Renal cortex interstitium (tissue), 11 donors: ENCODE measurements at regions not wholly inside any gene's neighbourhood (a gene's known extent, or its start where the extent isn't known, plus 50 kb on each side); places are given as distances from the start of the nearest gene placed in this dataset.

Experiments
- DNase-seq, 11 donors: peaks; one replicate each; pipeline ENCODE4 v3.0.0-alpha.2; 2013; ENCODE audit warnings: low read depth in 9 of 11, low spot score in 4 of 11; ENCODE audit errors: extremely low read depth in 1 of 11

DNA sequence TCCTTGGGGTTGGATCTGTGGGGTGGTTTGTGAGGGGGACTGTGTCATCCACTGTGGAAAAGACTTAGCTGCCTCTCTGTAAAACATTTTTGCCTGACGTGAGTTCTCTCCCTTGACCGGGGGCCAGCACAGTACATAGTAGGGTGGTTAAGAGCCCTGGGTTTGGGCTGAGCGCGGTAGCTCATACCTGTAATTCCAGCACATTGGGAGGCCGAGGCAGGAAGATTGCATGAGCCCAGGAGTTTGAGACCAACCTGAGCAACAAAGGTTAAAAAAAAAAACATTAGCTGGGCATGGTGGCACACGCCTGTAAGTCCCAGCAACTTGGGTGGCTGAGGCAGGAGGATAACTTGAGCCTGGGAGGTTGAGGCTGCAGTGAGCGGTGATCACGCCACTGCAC lies 74.7 kb upstream of the WNT7B start:
- DNase-seq = no peak

DNA sequence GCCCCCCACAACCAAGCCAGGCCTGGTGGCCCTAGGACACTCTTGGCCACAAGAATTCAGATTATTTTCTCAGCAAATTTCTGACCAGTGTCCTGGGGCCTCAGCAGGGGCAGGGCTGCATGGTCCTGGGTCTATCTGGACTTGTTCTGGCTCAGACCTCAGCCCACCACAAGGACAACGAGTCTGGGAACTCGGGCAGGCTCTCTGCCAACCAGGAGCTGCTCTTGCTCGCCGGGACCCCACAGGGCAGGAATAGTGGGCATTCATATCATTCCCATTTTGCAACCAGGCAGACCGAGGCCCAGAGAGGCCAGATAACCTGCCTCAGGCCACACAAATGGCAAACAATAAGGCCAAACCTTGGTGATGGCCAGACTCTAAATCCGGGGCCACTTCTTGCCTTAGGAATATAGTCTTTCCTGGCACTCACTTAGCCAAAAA lies 75.4 kb upstream of the WNT7B start:
- DNase-seq = no peak

- no peak for DNase-seq
Observed at GRCh38 chr22:46052801-46053562, 76.0 kb upstream of the WNT7B start.

- peak in 1 of 11 donors; percentile 43 for DNase-seq
Observed at GRCh38 chr22:46053563-46054090, 76.7 kb upstream of the WNT7B start.

- DNase-seq = peak in 1 of 11 donors; percentile 56
Observed at GRCh38 chr22:46054091-46055073, 77.4 kb upstream of the WNT7B start.

GRCh38 chr22:46055181-46055875 lies 78.4 kb upstream of the WNT7B start:
- DNase-seq = no peak

- no peak for DNase-seq
Observed at GRCh38 chr22:46055911-46056545, 79.1 kb upstream of the WNT7B start.

DNA sequence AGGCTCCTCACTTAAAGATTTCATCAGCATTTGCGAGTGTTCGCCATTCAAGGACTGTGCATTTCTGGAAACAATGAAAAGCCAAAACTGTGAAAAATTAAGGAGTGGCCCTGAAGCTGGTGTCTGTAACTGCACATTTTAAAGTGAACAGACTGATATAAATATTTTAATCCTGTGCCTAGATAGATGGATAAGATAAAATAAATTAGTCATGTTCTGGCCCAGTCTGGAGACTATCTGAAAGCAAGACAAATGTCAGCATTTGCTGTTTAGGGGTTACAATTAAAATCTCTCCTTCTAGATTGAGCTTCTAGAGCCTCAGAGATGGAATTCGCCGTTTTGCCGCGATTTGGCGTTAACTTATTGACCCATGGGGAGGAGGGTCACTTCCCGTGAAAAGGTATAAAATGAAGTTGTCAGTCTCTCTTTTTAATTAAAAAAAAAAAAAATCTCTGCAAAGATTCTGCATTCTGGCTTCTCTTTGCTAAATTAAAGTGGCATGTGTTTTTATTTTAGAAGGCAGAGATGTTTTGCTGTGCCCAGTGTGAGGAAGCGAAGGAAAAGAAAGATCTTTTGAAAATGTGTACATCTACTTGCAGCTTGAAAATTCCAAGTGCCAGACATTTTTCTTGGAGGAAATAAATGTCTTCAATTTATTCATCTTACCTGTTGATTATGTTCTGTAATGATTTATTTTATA lies 79.7 kb upstream of the WNT7B start:
- DNase-seq = no peak

DNA sequence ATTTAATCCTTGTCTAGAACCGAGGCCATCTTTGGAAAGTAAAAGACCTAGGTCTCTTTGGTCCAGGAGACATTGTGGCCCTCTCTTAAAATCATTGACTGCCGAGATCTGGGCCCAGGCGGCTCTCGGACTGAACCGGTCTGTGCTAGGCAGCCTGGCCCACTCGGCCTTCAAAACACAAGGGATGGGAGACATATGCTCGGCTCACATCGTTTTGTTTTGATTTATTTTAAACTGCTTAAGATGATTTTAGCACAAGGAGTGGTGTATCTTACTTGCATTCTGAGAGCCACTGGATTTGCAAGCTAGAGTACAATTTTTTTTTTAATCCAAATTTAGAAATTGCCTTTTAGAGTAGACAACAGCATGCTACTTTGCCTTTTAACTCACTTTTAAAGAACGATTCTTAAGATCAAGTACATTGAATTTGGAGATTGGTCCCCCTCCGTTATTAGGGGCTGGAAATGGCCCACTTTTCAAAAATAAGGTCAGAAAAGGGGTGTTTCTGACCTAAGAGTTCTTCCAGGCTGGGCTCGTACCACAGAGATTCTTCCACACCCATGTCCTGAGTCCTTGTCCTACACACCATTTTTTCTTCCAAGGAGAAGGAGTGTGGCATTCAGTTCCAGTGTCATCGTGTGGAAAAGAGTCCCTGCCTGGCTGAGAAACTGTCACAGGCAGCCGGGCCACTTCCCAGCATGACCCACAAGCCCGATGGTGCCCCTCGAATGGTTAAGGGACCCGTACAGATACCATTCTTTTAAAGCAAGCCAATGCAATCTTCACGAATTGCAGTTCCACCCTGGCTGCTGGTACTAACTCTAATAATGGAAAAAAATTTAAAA lies 80.5 kb upstream of the WNT7B start:
- DNase-seq = no peak

DNA sequence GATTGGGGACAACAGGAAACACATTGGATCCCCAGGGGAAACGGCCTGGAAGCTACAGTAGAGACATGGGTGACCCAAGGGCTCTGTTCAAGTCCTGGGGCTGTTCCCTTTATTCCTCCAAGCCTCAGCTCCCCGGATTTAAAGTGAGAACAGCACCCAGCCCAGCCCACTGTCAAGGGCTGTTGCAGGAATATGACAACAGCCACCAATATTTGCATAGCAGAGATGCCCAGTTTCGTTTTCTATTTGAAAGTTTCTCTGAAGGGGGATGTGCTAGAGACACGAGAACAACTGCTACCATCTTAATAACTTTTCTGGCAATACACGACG lies 81.1 kb upstream of the WNT7B start:
- no peak for DNase-seq

DNA sequence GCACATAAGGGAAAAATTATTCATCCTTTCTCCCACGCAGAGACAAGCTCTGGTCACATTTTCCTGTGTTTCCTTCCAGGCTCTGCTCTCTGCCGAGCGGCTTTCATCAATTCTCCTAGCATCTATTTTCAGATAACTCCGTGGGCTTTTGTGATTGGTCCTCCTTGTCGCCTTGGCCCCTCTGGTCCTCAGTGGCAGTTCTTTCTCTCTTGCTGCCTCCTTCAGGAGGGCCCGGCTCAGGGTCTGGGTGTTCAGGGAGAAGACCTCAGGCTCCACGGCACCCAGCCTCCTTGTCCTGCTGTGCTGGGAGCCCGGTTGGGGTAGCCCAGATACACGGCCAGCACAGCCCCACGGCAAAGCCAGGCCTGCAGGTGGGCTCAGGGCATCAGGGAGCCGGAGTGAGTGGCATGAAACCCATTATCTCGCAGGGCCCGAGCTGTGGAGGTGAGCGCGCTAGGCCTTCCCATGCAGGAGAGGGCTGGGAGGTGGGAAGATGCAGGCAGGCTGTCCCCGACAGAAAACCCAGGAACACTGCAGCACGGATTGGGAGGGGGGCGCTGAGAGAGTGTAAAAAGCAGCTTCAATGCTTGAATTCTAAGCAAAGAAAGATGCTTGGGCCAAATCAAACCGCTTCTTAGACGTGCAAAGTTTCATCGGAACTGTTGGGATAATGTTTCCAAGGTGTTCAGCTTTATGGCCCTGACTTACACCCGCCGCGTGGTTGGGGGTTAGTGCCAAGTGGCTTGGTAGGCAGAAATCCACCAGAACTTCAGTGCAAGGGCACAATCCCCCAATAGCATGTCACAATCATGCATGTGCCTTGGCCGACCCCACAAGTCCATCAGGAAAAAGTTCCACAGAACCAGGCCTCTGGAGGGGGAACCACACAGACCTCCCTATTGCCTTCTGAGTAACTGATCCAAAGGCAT lies 81.9 kb upstream of the WNT7B start:
- no peak for DNase-seq

- DNase-seq = no peak
Observed at GRCh38 chr22:46060292-46061123, 83.5 kb upstream of the WNT7B start.

DNA sequence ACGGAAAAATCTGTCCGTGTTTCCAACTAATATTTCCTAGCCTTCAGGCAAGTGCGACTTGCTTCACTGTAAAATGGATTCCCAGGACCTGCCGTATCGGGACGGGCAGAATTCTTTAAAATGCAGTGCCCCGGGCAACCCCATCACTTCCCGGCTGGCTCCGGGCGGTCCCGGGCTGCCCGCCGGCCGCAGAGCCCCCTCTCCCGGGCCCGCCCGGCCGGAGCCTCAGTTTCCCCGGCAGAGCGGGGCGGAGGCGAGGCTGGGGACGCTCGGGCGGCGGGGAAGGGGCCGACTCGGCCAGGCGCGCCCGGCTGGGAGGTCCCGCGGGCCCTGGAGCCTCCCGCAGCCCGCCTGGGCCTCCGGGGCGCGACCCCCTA lies 84.2 kb upstream of the WNT7B start:
- DNase-seq = no peak

GRCh38 chr22:46061501-46062231 lies 84.7 kb upstream of the WNT7B start:
- DNase-seq = no peak

- DNase-seq = no peak
Observed at GRCh38 chr22:46062232-46062615, 85.3 kb upstream of the WNT7B start.
